C4-2B (cell line): ENCODE measurements at regions not wholly inside any gene's neighbourhood (a gene's known extent, or its start where the extent isn't known, plus 50 kb on each side); places are given as distances from the start of the nearest gene placed in this dataset.

ENCODE experiments used
- CTCF ChIP-seq: fragments of 450-650 bp; conservative IDR thresholded peaks from 2 replicates; pipeline ENCODE4 v1.5.1; 2017; ENCODE audit warnings: mild to moderate bottlenecking
- ZFX ChIP-seq: fragments of 450-650 bp; IDR thresholded peaks from 2 replicates; pipeline ENCODE4 v1.6.1; 2017

GRCh38 chr4:3344104-3344503 is 51.3 kb downstream of the RGS12 start:
- no peak for TF ChIP-seq ZFX
- TF ChIP-seq CTCF: no peak
